ENCODE measurements at regions not wholly inside any gene's neighbourhood (a gene's known extent, or its start where the extent isn't known, plus 50 kb on each side); places are given as distances from the start of the nearest gene placed in this dataset.

DNA sequence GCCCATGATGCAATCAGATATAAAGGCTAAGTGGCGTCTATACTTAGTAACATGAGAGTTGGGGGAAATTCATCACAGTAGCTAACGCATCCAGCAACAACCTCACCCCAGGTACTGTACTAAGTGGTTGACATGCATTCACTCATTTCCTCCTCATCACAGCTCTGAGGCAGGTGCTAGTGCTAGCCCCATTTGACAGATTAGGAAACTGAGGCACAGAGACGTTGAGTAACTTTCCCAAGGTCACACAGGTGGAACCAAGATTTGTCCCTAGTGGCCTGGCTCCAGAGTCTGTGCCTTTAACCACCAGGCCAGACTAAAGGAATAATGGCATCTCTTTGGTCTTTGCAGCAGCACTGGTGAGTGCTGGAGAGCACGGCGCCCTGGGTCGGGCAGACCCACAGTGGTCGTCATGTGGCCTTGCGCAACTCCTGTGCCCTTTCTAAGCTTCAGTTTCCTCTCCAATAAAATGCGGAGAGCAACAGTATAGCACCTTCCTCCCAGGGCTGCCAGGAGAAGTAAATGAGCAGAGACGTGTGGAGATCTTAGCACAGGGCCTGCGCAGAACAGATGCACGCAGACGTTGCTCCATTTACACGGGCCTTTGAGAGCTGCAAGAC is 186.4 kb downstream of the BCOR start:
- Histone ChIP-seq H3K36me3 (ENCODE audit: control insufficient read depth in 2 of 2, insufficient read depth in 2 of 2, low read length in 2 of 2) (no peaks in the 10 kb centered on the region), H3K4me3 (ENCODE audit: low read length in 2 of 2) (no peak overlapping the region), H3K9ac (ENCODE audit: low read length in 2 of 2) (no peak overlapping the region), H3K27me3 (ENCODE audit: control insufficient read depth in 1 of 2, insufficient read depth in 2 of 2, low read length in 2 of 2) (peaks cover 0 to 12% of the 10 kb centered on the region in 2 donors), H3K4me1 (ENCODE audit: control insufficient read depth, insufficient read depth, low read length) (peaks cover 7% of the 10 kb centered on the region), H3K27ac (ENCODE audit: low read length) (no peak overlapping the region), H3K9me3 (ENCODE audit: control insufficient read depth in 2 of 2, low read length in 2 of 2) (no peaks in the 10 kb centered on the region)

- Histone ChIP-seq H3K4me3 (ENCODE audit: low read length in 2 of 2) (no peak overlapping the region), H3K4me1 (ENCODE audit: control insufficient read depth, insufficient read depth, low read length) (peaks cover 7% of the 10 kb centered on the region), H3K9ac (ENCODE audit: low read length in 2 of 2) (no peak overlapping the region), H3K27me3 (ENCODE audit: control insufficient read depth in 1 of 2, insufficient read depth in 2 of 2, low read length in 2 of 2) (peaks cover 0 to 13% of the 10 kb centered on the region in 2 donors), H3K27ac (ENCODE audit: low read length) (no peak overlapping the region), H3K9me3 (ENCODE audit: control insufficient read depth in 2 of 2, low read length in 2 of 2) (no peaks in the 10 kb centered on the region), H3K36me3 (ENCODE audit: control insufficient read depth in 2 of 2, insufficient read depth in 2 of 2, low read length in 2 of 2) (no peaks in the 10 kb centered on the region)
Observed at GRCh38 chrX:39912126-39912525, 185.6 kb downstream of the BCOR start.

GRCh38 chrX:39915081-39915480 is 182.7 kb downstream of the BCOR start:
- H3K27ac ChIP-seq (ENCODE audit: low read length), result no peak overlapping the region

GRCh38 chrX:39915596-39915995 is 182.2 kb downstream of the BCOR start:
- no peaks in the 10 kb centered on the region for H3K36me3 ChIP-seq (ENCODE audit: control insufficient read depth in 2 of 2, insufficient read depth in 2 of 2, low read length in 2 of 2)
- no peak overlapping the region for H3K27ac ChIP-seq (ENCODE audit: low read length)
- H3K4me3 ChIP-seq (ENCODE audit: low read length in 2 of 2), result no peak overlapping the region

More at GRCh38 chrX:39915081-39915480, 182.7 kb downstream of the BCOR start:
- Histone ChIP-seq H3K4me1 (ENCODE audit: control insufficient read depth, insufficient read depth, low read length) (no peaks in the 10 kb centered on the region), H3K9ac (ENCODE audit: low read length in 2 of 2) (no peak overlapping the region), H3K36me3 (ENCODE audit: control insufficient read depth in 2 of 2, insufficient read depth in 2 of 2, low read length in 2 of 2) (no peaks in the 10 kb centered on the region), H3K9me3 (ENCODE audit: control insufficient read depth in 2 of 2, low read length in 2 of 2) (peaks cover 0 to 5% of the 10 kb centered on the region in 2 donors), H3K4me3 (ENCODE audit: low read length in 2 of 2) (no peak overlapping the region), H3K27me3 (ENCODE audit: control insufficient read depth in 1 of 2, insufficient read depth in 2 of 2, low read length in 2 of 2) (peaks cover 0 to 16% of the 10 kb centered on the region in 2 donors)

DNA sequence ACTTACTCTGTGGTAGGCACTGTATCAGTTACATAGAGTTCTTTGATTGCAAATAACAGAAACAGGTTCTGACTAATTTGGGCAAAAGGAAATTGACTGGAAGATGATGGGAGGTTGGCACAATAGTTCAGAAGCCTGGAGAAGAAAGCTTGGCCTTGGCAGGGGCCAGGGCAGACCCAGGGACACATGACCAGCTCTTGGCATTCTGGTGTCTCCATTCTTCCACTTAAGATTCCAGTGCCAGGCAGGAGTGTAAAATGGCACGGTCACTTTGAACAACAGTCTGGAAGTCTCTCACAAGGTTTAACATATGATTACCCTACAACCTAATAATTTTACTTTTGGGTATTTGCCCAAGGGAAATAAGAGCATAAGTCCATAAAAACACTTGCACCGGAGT is 175.9 kb downstream of the BCOR start:
- Histone ChIP-seq H3K4me1 (ENCODE audit: control insufficient read depth, insufficient read depth, low read length) (no peaks in the 10 kb centered on the region), H3K9me3 (ENCODE audit: control insufficient read depth in 2 of 2, low read length in 2 of 2) (peaks cover 0 to 13% of the 10 kb centered on the region in 2 donors), H3K27me3 (ENCODE audit: control insufficient read depth in 1 of 2, insufficient read depth in 2 of 2, low read length in 2 of 2) (peaks cover 0 to 12% of the 10 kb centered on the region in 2 donors), H3K4me3 (ENCODE audit: low read length in 2 of 2) (no peak overlapping the region), H3K36me3 (ENCODE audit: control insufficient read depth in 2 of 2, insufficient read depth in 2 of 2, low read length in 2 of 2) (no peaks in the 10 kb centered on the region), H3K27ac (ENCODE audit: low read length) (no peak overlapping the region), H3K9ac (ENCODE audit: low read length in 2 of 2) (no peak overlapping the region)

More at GRCh38 chrX:39915596-39915995, 182.2 kb downstream of the BCOR start:
- peaks cover 0 to 5% of the 10 kb centered on the region in 2 donors for H3K9me3 ChIP-seq (ENCODE audit: control insufficient read depth in 2 of 2, low read length in 2 of 2)
- H3K4me1 ChIP-seq (ENCODE audit: control insufficient read depth, insufficient read depth, low read length), result no peaks in the 10 kb centered on the region
- no peak overlapping the region for H3K9ac ChIP-seq (ENCODE audit: low read length in 2 of 2)
- peaks cover 0 to 16% of the 10 kb centered on the region in 2 donors for H3K27me3 ChIP-seq (ENCODE audit: control insufficient read depth in 1 of 2, insufficient read depth in 2 of 2, low read length in 2 of 2)

GRCh38 chrX:39922488-39922887 is 175.3 kb downstream of the BCOR start:
- H3K9me3 ChIP-seq (ENCODE audit: control insufficient read depth in 2 of 2, low read length in 2 of 2), result peaks cover 0 to 10% of the 10 kb centered on the region in 2 donors
- H3K4me3 ChIP-seq (ENCODE audit: low read length in 2 of 2), result no peak overlapping the region
- H3K36me3 ChIP-seq (ENCODE audit: control insufficient read depth in 2 of 2, insufficient read depth in 2 of 2, low read length in 2 of 2), result no peaks in the 10 kb centered on the region
- no peak overlapping the region for H3K27ac ChIP-seq (ENCODE audit: low read length)
- peaks cover 0 to 10% of the 10 kb centered on the region in 2 donors for H3K27me3 ChIP-seq (ENCODE audit: control insufficient read depth in 1 of 2, insufficient read depth in 2 of 2, low read length in 2 of 2)
- no peaks in the 10 kb centered on the region for H3K4me1 ChIP-seq (ENCODE audit: control insufficient read depth, insufficient read depth, low read length)
- H3K9ac ChIP-seq (ENCODE audit: low read length in 2 of 2), result no peak overlapping the region

DNA sequence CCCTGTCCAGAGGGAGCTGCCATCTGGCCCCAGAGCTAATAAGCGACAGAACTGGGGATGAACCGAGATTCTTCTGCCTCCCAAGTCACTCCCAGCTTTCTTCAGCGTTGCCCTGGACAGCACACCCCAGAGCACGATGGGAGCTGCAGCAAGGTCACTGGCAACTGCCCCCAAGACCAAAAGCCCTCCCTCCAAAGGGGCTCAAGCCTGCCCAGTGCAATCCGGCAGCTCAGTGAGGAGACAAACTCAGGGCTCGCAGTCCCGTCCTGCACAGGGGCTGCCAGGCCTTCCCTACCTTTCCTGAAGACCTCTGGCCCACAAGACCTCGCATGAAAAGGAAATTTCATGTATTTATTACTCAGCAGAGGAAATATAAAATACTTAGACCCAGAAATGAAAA is 174.8 kb downstream of the BCOR start:
- Histone ChIP-seq H3K4me1 (ENCODE audit: control insufficient read depth, insufficient read depth, low read length) (no peaks in the 10 kb centered on the region), H3K36me3 (ENCODE audit: control insufficient read depth in 2 of 2, insufficient read depth in 2 of 2, low read length in 2 of 2) (no peaks in the 10 kb centered on the region), H3K9me3 (ENCODE audit: control insufficient read depth in 2 of 2, low read length in 2 of 2) (peaks cover 0 to 7% of the 10 kb centered on the region in 2 donors), H3K4me3 (ENCODE audit: low read length in 2 of 2) (no peak overlapping the region), H3K27ac (ENCODE audit: low read length) (no peak overlapping the region), H3K9ac (ENCODE audit: low read length in 2 of 2) (no peak overlapping the region), H3K27me3 (ENCODE audit: control insufficient read depth in 1 of 2, insufficient read depth in 2 of 2, low read length in 2 of 2) (peaks cover 0 to 10% of the 10 kb centered on the region in 2 donors)

GRCh38 chrX:39927380-39927779 is 170.4 kb downstream of the BCOR start:
- peaks cover 0 to 10% of the 10 kb centered on the region in 2 donors for H3K27me3 ChIP-seq (ENCODE audit: control insufficient read depth in 1 of 2, insufficient read depth in 2 of 2, low read length in 2 of 2)
- H3K9me3 ChIP-seq (ENCODE audit: control insufficient read depth in 2 of 2, low read length in 2 of 2), result peaks cover 0 to 7% of the 10 kb centered on the region in 2 donors
- H3K36me3 ChIP-seq (ENCODE audit: control insufficient read depth in 2 of 2, insufficient read depth in 2 of 2, low read length in 2 of 2), result no peaks in the 10 kb centered on the region
- H3K4me3 ChIP-seq (ENCODE audit: low read length in 2 of 2), result no peak overlapping the region
- peaks cover 2% of the 10 kb centered on the region for H3K4me1 ChIP-seq (ENCODE audit: control insufficient read depth, insufficient read depth, low read length)
- H3K9ac ChIP-seq (ENCODE audit: low read length in 2 of 2), result no peak overlapping the region
- no peak overlapping the region for H3K27ac ChIP-seq (ENCODE audit: low read length)

DNA sequence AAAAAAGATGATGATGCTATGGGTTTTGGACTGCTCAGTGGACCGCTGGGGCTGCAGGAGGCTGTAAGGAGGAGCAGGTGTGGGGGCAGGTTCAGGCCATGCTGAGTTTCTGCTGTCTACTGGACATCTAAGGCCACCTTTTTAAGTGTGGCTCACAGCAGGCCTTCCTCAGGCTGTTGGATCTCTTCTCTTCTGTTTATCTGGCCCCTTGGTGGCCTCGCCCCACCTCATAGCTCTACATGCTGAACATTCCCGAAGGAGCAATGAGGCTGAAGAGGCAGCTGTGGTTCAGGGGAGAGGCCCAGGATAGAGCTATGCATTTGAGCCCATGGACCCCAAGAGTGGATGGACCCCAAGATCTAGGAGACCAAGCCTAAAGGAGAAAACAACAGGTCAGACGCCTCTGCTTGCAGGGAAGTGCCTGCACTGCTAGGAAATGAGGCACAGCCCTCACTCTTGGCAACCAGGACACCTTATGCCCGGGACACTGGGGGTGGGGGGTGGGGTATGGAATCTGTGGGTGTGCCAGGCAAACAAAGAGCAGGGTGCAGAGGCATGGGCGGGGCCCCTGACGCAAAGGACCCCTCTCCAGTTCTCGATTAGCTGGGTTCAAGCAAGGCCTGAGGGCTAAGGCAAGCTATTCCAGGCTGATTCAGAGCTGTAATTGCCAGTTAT is 168.9 kb downstream of the BCOR start:
- H3K4me3 ChIP-seq (ENCODE audit: low read length in 2 of 2), result no peak overlapping the region
- peaks cover 2% of the 10 kb centered on the region for H3K4me1 ChIP-seq (ENCODE audit: control insufficient read depth, insufficient read depth, low read length)
- no peak overlapping the region for H3K9ac ChIP-seq (ENCODE audit: low read length in 2 of 2)
- H3K9me3 ChIP-seq (ENCODE audit: control insufficient read depth in 2 of 2, low read length in 2 of 2), result peaks cover 0 to 7% of the 10 kb centered on the region in 2 donors
- no peaks in the 10 kb centered on the region for H3K36me3 ChIP-seq (ENCODE audit: control insufficient read depth in 2 of 2, insufficient read depth in 2 of 2, low read length in 2 of 2)
- H3K27me3 ChIP-seq (ENCODE audit: control insufficient read depth in 1 of 2, insufficient read depth in 2 of 2, low read length in 2 of 2), result peaks cover 0 to 5% of the 10 kb centered on the region in 2 donors
- no peak overlapping the region for H3K27ac ChIP-seq (ENCODE audit: low read length)

DNA sequence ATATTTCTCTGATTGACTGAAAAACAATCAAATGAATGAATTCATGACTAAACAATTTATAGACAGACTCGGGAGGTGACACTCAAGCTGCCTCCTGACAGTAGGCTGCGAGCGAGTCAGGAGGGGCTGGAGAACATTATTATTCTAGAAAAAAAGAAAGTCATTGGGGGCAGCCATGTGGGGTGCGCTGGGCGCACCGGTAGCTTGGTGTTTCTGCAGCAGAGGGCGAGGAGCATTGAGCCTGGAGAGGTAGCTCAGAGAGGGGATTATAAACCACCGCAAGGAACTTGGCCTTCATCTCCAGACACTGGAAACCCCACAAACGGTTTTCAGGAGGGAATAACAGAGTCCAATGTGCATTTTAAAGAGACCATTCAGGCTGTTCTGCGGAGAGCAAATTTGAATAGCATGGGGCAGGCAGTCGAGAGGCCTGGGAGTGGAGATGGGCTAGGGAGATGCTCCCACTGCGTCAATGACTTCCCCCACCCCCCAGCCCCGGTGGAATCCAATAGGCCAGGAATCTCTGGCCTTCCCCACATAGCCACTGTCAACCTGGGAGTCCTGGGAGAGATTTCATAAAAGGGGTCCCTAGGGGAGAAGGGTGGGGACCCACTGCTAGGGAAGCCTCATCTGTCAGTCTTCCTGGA is 168.3 kb downstream of the BCOR start:
- H3K36me3 ChIP-seq (ENCODE audit: control insufficient read depth in 2 of 2, insufficient read depth in 2 of 2, low read length in 2 of 2), result no peaks in the 10 kb centered on the region
- H3K4me3 ChIP-seq (ENCODE audit: low read length in 2 of 2), result no peak overlapping the region
- peaks cover 0 to 7% of the 10 kb centered on the region in 2 donors for H3K9me3 ChIP-seq (ENCODE audit: control insufficient read depth in 2 of 2, low read length in 2 of 2)
- H3K27ac ChIP-seq (ENCODE audit: low read length), result no peak overlapping the region
- peaks cover 2% of the 10 kb centered on the region for H3K4me1 ChIP-seq (ENCODE audit: control insufficient read depth, insufficient read depth, low read length)
- H3K9ac ChIP-seq (ENCODE audit: low read length in 2 of 2), result no peak overlapping the region
- peaks cover 0 to 4% of the 10 kb centered on the region in 2 donors for H3K27me3 ChIP-seq (ENCODE audit: control insufficient read depth in 1 of 2, insufficient read depth in 2 of 2, low read length in 2 of 2)
